ENCODE measurements at regions not wholly inside any gene's neighbourhood (a gene's known extent, or its start where the extent isn't known, plus 50 kb on each side); places are given as distances from the start of the nearest gene placed in this dataset.

GRCh38 chr5:92562065-92562464 is 1019.0 kb downstream of the NR2F1-AS1 start:
- H4K20me1 ChIP-seq (replicated peaks; ENCODE audit: control insufficient read depth, extremely low read depth, insufficient read depth, low read length): no peaks in the 10 kb centered on the region
- dilution Hi-C loops (cut with MboI; ENCODE audit: extremely low pct_ligation_motif_present, low sequenced_read_pairs) (no loop called here), intact Hi-C loops (cut with micrococcal nuclease) (no loop called here)
- H3K9me1 ChIP-seq (replicated peaks; ENCODE audit: control insufficient read depth, extremely low read depth, insufficient read depth, low read length): no peaks in the 10 kb centered on the region
- DNase-seq (ENCODE audit: low read depth, low spot score) (no peak), FAIRE-seq (no peak)
- no peaks in the 10 kb centered on the region for H3K27me3 ChIP-seq (ENCODE audit: control insufficient read depth in 2 of 2, insufficient read depth in 2 of 2, low read length in 2 of 2)
- no peak for TF ChIP-seq GATA2 (IDR thresholded peaks at IDR 0.05; ENCODE audit: insufficient read depth, insufficient read length, low read depth, low read length)
- no peak for TF ChIP-seq JUN (IDR thresholded peaks at IDR 0.05; ENCODE audit: borderline replicate concordance, insufficient read depth, insufficient read length, low read depth)
- no peak for TF ChIP-seq POLR2A (IDR thresholded peaks at IDR 0.05; ENCODE audit: low read depth, low read length)
- no peak for TF ChIP-seq MYC (IDR thresholded peaks at IDR 0.05; ENCODE audit: low read depth, low read length)
- no peak for TF ChIP-seq FOS (IDR thresholded peaks at IDR 0.05; ENCODE audit: borderline replicate concordance, insufficient read depth, low read length)
- TF ChIP-seq POLR2AphosphoS5 (IDR thresholded peaks at IDR 0.05; ENCODE audit: insufficient read depth, low read depth, low read length): no peak
- TF ChIP-seq MAX (IDR thresholded peaks at IDR 0.05; ENCODE audit: insufficient read depth, insufficient read length): no peak
- no peak for TF ChIP-seq CTCF (IDR thresholded peaks at IDR 0.05; ENCODE audit: extremely low read depth in 1 of 2, insufficient read depth in 1 of 2, low read depth in 1 of 2, low read length in 2 of 2)
- no peak for TF ChIP-seq EZH2 (IDR thresholded peaks at IDR 0.05; ENCODE audit: borderline replicate concordance, low read depth, low read length, severe bottlenecking)
- H3K27ac ChIP-seq (ENCODE audit: insufficient read depth, low read depth, low read length): no peak overlapping the region
- no peaks in the 10 kb centered on the region for H3K36me3 ChIP-seq (ENCODE audit: control insufficient read depth in 2 of 2, extremely low read depth in 1 of 2, insufficient read depth in 2 of 2, low read length in 2 of 2)
- BruUV-seq (replicated peaks): no TSS peak
- no peaks in the 10 kb centered on the region for H3K4me1 ChIP-seq (ENCODE audit: control insufficient read depth, extremely low read depth, insufficient read depth, low read length)
- ChIA-PET POLR2A (no interaction called here), CTCF (no interaction called here)
- no peak overlapping the region for H2AFZ ChIP-seq (ENCODE audit: low read depth, low read length)
- no peaks in the 10 kb centered on the region for H3K79me2 ChIP-seq (ENCODE audit: control insufficient read depth, insufficient read depth, low read length)
- no peaks in the 10 kb centered on the region for H3K9me3 ChIP-seq (replicated peaks; ENCODE audit: control insufficient read depth, insufficient read depth, low read length)
- H3K4me2 ChIP-seq (ENCODE audit: insufficient read depth, low read length): no peak overlapping the region
- no peak overlapping the region for H3K4me3 ChIP-seq (replicated peaks in 1 of 3; ENCODE audit: insufficient read depth in 1 of 3, low read depth in 1 of 3, low read length in 3 of 3)
- no peak overlapping the region for H3K9ac ChIP-seq (replicated peaks; ENCODE audit: extremely low read depth, insufficient read depth, low read length)

All from endothelial cell of umbilical vein (primary cell).